SK-N-SH (cell line): ENCODE measurements at regions not wholly inside any gene's neighbourhood (a gene's known extent, or its start where the extent isn't known, plus 50 kb on each side); places are given as distances from the start of the nearest gene placed in this dataset.
"Not testable (repeated sequence)": the region's sequence is repeated elsewhere in the genome, so short reads cannot be mapped to it uniquely, and the experiment has no call there.

Experiments used
- CTCF ChIA-PET: fragments of 300-600, 350-600 bp; formaldehyde crosslinking; extraction: SDS; loops from one replicate; lab custom pipeline; 2021; lab: Yijun Ruan, JAX
- POLR2A ChIA-PET: fragments of 350-600 bp; sonication (Branson Sonifier 250); formaldehyde crosslinking; extraction: SDS; loops from one replicate; lab custom pipeline; 2020; ENCODE audit warnings: antibody characterized with exemption, inconsistent platforms; lab: Yijun Ruan, JAX
- DNase-seq: peaks from one replicate; pipeline ENCODE4 v3.0.0; 2012
- H2AFZ ChIP-seq: fragments of 200-600 bp; sonication (generic); 2 replicates; pipeline ENCODE4 v1.8.1; 2016; ENCODE audit warnings: antibody characterized with exemption, mild to moderate bottlenecking, low read depth
- H3F3A ChIP-seq: fragments of 200-600 bp; sonication (generic); replicated peaks from 2 replicates; pipeline ENCODE3; 2016; ENCODE audit warnings: antibody characterized with exemption, mild to moderate bottlenecking; ENCODE audit not compliant: insufficient read depth
- H3K27ac ChIP-seq, 2 experiments: fragments of 200-500 bp in 1 of 2; fragments of 200-600 bp in 1 of 2; sonication (Bioruptor generic) in 1 of 2; sonication (generic), shearing (Covaris generic) in 1 of 2; 2 replicates each; pipeline versions ENCODE4 v1.5.1 to v1.6.1; 2014 to 2016; ENCODE audit warnings: low read depth in 2 of 2, inconsistent platforms in 1 of 2, low read length in 1 of 2, mild to moderate bottlenecking in 1 of 2, mixed read lengths in 1 of 2
- H3K27me3 ChIP-seq: fragments of 200-600 bp; sonication (generic), shearing (Covaris generic); 2 replicates; pipeline ENCODE4 v1.6.1; 2016; ENCODE audit warnings: mixed run types; ENCODE audit not compliant: insufficient read depth
- H3K36me3 ChIP-seq, 2 experiments: fragments of 200-500 bp in 1 of 2; fragments of 200-600 bp in 1 of 2; sonication (Bioruptor generic) in 1 of 2; sonication (generic) in 1 of 2; replicated peaks in 1 of 2; 2 replicates each; pipeline versions ENCODE3 to v1.5.1; 2014 to 2016; ENCODE audit warnings: low read length in 1 of 2, mild to moderate bottlenecking in 1 of 2; ENCODE audit not compliant: insufficient read depth in 2 of 2, control insufficient read depth in 1 of 2
- H3K4me1 ChIP-seq, 2 experiments: fragments of 200-500 bp in 1 of 2; fragments of 200-600 bp in 1 of 2; sonication (Bioruptor generic) in 1 of 2; sonication (generic), shearing (Covaris generic) in 1 of 2; 2 replicates each; pipeline versions ENCODE4 v1.5.1 to v1.6.1; 2014 to 2016; ENCODE audit warnings: low read depth in 1 of 2, low read length in 1 of 2, mixed run types in 1 of 2; ENCODE audit not compliant: insufficient read depth in 2 of 2, control insufficient read depth in 1 of 2
- H3K4me2 ChIP-seq: fragments of 200-600 bp; sonication (generic), shearing (Covaris generic); 2 replicates; pipeline ENCODE4 v1.6.1; 2017; ENCODE audit warnings: mixed run types
- H3K4me3 ChIP-seq, 2 experiments: fragments of 200-500 bp in 1 of 2; fragments of 200-600 bp in 1 of 2; sonication (Bioruptor generic) in 1 of 2; sonication (generic), shearing (Covaris generic) in 1 of 2; 2 replicates each; pipeline versions ENCODE4 v1.5.1 to v1.8.1; 2014 to 2016; ENCODE audit warnings: low read depth in 2 of 2, inconsistent platforms in 1 of 2, low read length in 1 of 2, mild to moderate bottlenecking in 1 of 2, mixed read lengths in 1 of 2, moderate library complexity in 1 of 2
- H3K79me2 ChIP-seq: fragments of 200-600 bp; sonication (generic); 2 replicates; pipeline ENCODE4 v1.8.1; 2017; ENCODE audit warnings: mild to moderate bottlenecking; ENCODE audit not compliant: insufficient read depth
- H3K9ac ChIP-seq: fragments of 200-600 bp; sonication (generic); 2 replicates; pipeline ENCODE4 v1.6.1; 2017; ENCODE audit warnings: mixed run types
- H3K9me2 ChIP-seq: fragments of 200-600 bp; sonication (generic); 2 replicates; pipeline ENCODE4 v1.6.1; 2017; ENCODE audit warnings: mixed run types
- H3K9me3 ChIP-seq: fragments of 200-600 bp; sonication (generic); 2 replicates; pipeline ENCODE4 v1.6.1; 2017; ENCODE audit warnings: mixed run types, mild to moderate bottlenecking, moderate library complexity
- H4K20me1 ChIP-seq: fragments of 200-600 bp; sonication (generic); 2 replicates; pipeline ENCODE4 v1.6.1; 2017; ENCODE audit warnings: mild to moderate bottlenecking, mixed run types; ENCODE audit not compliant: insufficient read depth
- CTCF ChIP-seq: fragments of 200-600 bp; sonication (generic); IDR thresholded peaks from 2 replicates; pipeline ENCODE4 v1.6.1; 2017; ENCODE audit warnings: antibody characterized with exemption, mild to moderate bottlenecking, moderate library complexity
- EZH2phosphoT487 ChIP-seq: fragments of 200-600 bp; sonication (generic); IDR thresholded peaks from 2 replicates; pipeline ENCODE4 v1.6.1; 2017; ENCODE audit warnings: low read depth, mixed run types, mild to moderate bottlenecking, antibody characterized with exemption, moderate library complexity, borderline replicate concordance
- NFIC ChIP-seq: IDR thresholded peaks from 2 replicates; pipeline ENCODE4 v1.4.0; 2012; ENCODE audit warnings: borderline replicate concordance
- PBX3 ChIP-seq: IDR thresholded peaks from 2 replicates; pipeline ENCODE4; 2012
- POLR2AphosphoS5 ChIP-seq: IDR thresholded peaks from 2 replicates; pipeline ENCODE4 v1.6.1; 2012; ENCODE audit warnings: low read depth, low read length
- RAD21 ChIP-seq: IDR thresholded peaks from 2 replicates; pipeline ENCODE4 v1.6.1; 2012; ENCODE audit warnings: mild to moderate bottlenecking, low read length
- REST ChIP-seq: IDR thresholded peaks from 2 replicates; pipeline ENCODE4 v1.6.1; 2012; ENCODE audit warnings: mild to moderate bottlenecking, low read depth, low read length, moderate library complexity
- RFX5 ChIP-seq: IDR thresholded peaks from 2 replicates; pipeline ENCODE4 v1.6.1; 2012; ENCODE audit warnings: mild to moderate bottlenecking, improper control_type of control experiment, low read length
- SIN3A ChIP-seq: IDR thresholded peaks from 2 replicates; pipeline ENCODE4 v1.6.1; 2012; ENCODE audit warnings: low read depth, mild to moderate bottlenecking, low read length, moderate library complexity, borderline replicate concordance
- SMC3 ChIP-seq: IDR thresholded peaks from 2 replicates; pipeline ENCODE4 v1.6.1; 2012; ENCODE audit warnings: low read depth, low read length, improper control_type of control experiment
- WGBS: methylation state at CpG from one replicate; pipeline ENCODE4 v1.1.6; 2017; ENCODE audit warnings: low lambda C conversion rate; 5-methylcytosine and 5-hydroxymethylcytosine counted together

- TF ChIP-seq NFIC (no peak), CTCF (peak; percentile 66), SMC3 (peak; percentile 38; the same call in 1 of the 2 replicates), PBX3 (no peak), EZH2phosphoT487 (no peak), RAD21 (peak; percentile 72), REST (no peak), POLR2AphosphoS5 (no peak), SIN3A (no peak), RFX5 (no peak)
- Histone ChIP-seq H3K9me2 (no peaks in the 10 kb centered on the region), H3K9me3 (no peaks in the 10 kb centered on the region), H3K9ac (no peak overlapping the region), H3K79me2 (no peaks in the 10 kb centered on the region), H3K4me2 (no peak overlapping the region), H3K27ac (no peak overlapping the region), H3F3A (no peaks in the 10 kb centered on the region), H3K36me3 (no peaks in the 10 kb centered on the region), H2AFZ (no peak overlapping the region), H3K27me3 (no peaks in the 10 kb centered on the region), H3K4me1 (no peaks in the 10 kb centered on the region; a peak in 1 of 4 replicates), H3K4me3 (no peak overlapping the region), H4K20me1 (no peaks in the 10 kb centered on the region)
- WGBS, result 38% methylated on average over 2 of the region's 2 CpGs
- DNase-seq, result peak; percentile 5
- ChIA-PET POLR2A (no interaction called here), CTCF (interaction anchor here (0.8 to 3.5 kb wide), 8 partner anchors 8 to 623 kb away, joined by 3 to 13 read pairs (median 4); no protein-coding TSS in a partner anchor)
Measured at GRCh38 chr3:103295974-103296570, 861.3 kb downstream of the ZPLD1 start.

GRCh38 chr3:103297502-103297901 is 862.7 kb downstream of the ZPLD1 start:
- DNase-seq, H3K79me2 ChIP-seq, H2AFZ ChIP-seq, H3K9me3 ChIP-seq, H3K9me2 ChIP-seq, H3K9ac ChIP-seq, H3K27me3 ChIP-seq, H3K4me3 ChIP-seq, H3K4me2 ChIP-seq, H4K20me1 ChIP-seq, POLR2A ChIA-PET, H3K27ac ChIP-seq, H3F3A ChIP-seq, H3K36me3 ChIP-seq, H3K4me1 ChIP-seq: not testable (repeated sequence)
- CTCF ChIA-PET, result interaction anchor here (1.0 kb wide), 1 partner anchor 624 kb away, joined by 3 read pairs; no protein-coding TSS in a partner anchor
- WGBS, result 70% methylated on average over 11 of the region's 11 CpGs
